GM12878 (cell line): ENCODE measurements at regions not wholly inside any gene's neighbourhood (a gene's known extent, or its start where the extent isn't known, plus 50 kb on each side); places are given as distances from the start of the nearest gene placed in this dataset.

ENCODE experiments used
- ATAC-seq: fragments of 200-7000 bp; cut with Tn5 transposase; 3 replicates; pipeline ENCODE4 v1.9.1; 2020; ENCODE audit warnings: mild to moderate bottlenecking, moderate library complexity
- BruUV-seq: library from RNA; stranded (reverse); fragments of 400-500 nt; replicated peaks from 2 replicates; lab custom pipeline; 2021; lab: Mats Ljungman, UMichigan
- CTCF ChIA-PET: fragments of 300-600 bp; sonication (Branson Sonifier 250); formaldehyde crosslinking; extraction: SDS; loops from one replicate; lab custom pipeline; 2021; ENCODE audit warnings: inconsistent platforms; lab: Yijun Ruan, JAX
- POLR2A ChIA-PET: fragments of 350-600 bp; formaldehyde crosslinking; extraction: SDS; loops from one replicate; lab custom pipeline; 2021; ENCODE audit warnings: inconsistent platforms; lab: Charles Lee
- RAD21 ChIA-PET: fragments of 300-600 bp; sonication (Branson Sonifier 250); formaldehyde crosslinking; loops from one replicate; lab custom pipeline; 2023; ENCODE audit warnings: antibody characterized with exemption; ENCODE audit not compliant: unreplicated experiment; lab: Charles Lee
- SMC1A ChIA-PET: fragments of 300-600 bp; sonication (Branson Sonifier 250); formaldehyde crosslinking; loops from one replicate; lab custom pipeline; 2023; ENCODE audit not compliant: unreplicated experiment, uncharacterized antibody; lab: Charles Lee
- DNase-seq: peaks from one replicate; pipeline ENCODE4 v3.0.0-alpha.2; 2011; ENCODE audit warnings: low read depth, low spot score
- FAIRE-seq: peaks from 3 replicates; lab custom pipeline; 2011; peaks lifted over from hg19 to GRCh38; lab: Jason Lieb, UNC
- H2AFZ ChIP-seq: 2 replicates; pipeline ENCODE4 v1.6.0; 2011; ENCODE audit warnings: low read depth, low read length, control low read depth; ENCODE audit not compliant: control insufficient read depth
- H3K27ac ChIP-seq: 2 replicates; pipeline ENCODE4 v1.5.1; 2011; ENCODE audit warnings: control low read depth; ENCODE audit not compliant: control insufficient read depth, insufficient read depth
- H3K27me3 ChIP-seq, 2 experiments: replicated peaks in 1 of 2; 2 replicates each; pipeline versions ENCODE4 v1.6.0 to v1.6.1; 2011; ENCODE audit warnings: low read length in 1 of 2; ENCODE audit not compliant: control insufficient read depth in 2 of 2, insufficient read depth in 2 of 2
- H3K36me3 ChIP-seq, 2 experiments: 2 replicates each; pipeline ENCODE4 v1.5.1; 2011; ENCODE audit warnings: low read length in 1 of 2; ENCODE audit not compliant: control insufficient read depth in 2 of 2, insufficient read depth in 2 of 2
- H3K4me1 ChIP-seq: 2 replicates; pipeline ENCODE4 v1.6.1; 2011; ENCODE audit warnings: mild to moderate bottlenecking, low read length, moderate library complexity, mixed read lengths; ENCODE audit not compliant: control insufficient read depth, insufficient read depth
- H3K4me2 ChIP-seq: 2 replicates; pipeline ENCODE4 v1.6.0; 2011; ENCODE audit warnings: control low read depth; ENCODE audit not compliant: control insufficient read depth, insufficient read depth
- H3K4me3 ChIP-seq: fragments of 200-600 bp; sonication (generic); 2 replicates; pipeline ENCODE4 v1.5.1; 2016
- H3K79me2 ChIP-seq: 2 replicates; pipeline ENCODE4 v1.6.0; 2011; ENCODE audit warnings: low read length; ENCODE audit not compliant: control insufficient read depth, insufficient read depth
- H3K9ac ChIP-seq: 2 replicates; pipeline ENCODE4 v1.8.0; 2011; ENCODE audit warnings: low read length, control low read depth, mixed read lengths; ENCODE audit not compliant: control insufficient read depth, insufficient read depth
- H3K9me3 ChIP-seq: replicated peaks from 3 replicates; pipeline ENCODE4 v1.5.1; 2011; ENCODE audit warnings: mild to moderate bottlenecking, low read length; ENCODE audit not compliant: control insufficient read depth, insufficient read depth
- H4K20me1 ChIP-seq: 2 replicates; pipeline ENCODE4 v1.6.0; 2011; ENCODE audit not compliant: control insufficient read depth, insufficient read depth
- ESRRA ChIP-seq: IDR thresholded peaks from 2 replicates; pipeline ENCODE4 v1.6.1; 2012; ENCODE audit warnings: mild to moderate bottlenecking, low read length, improper control_type of control experiment
- KDM1A ChIP-seq: fragments of 200-600 bp; sonication (generic); IDR thresholded peaks from 2 replicates; pipeline ENCODE4 v1.6.1; 2016; ENCODE audit warnings: borderline replicate concordance
- WGBS: methylation state at CpG from one replicate; pipeline ENCODE4 v1.1.6; 2016; ENCODE audit warnings: low lambda C conversion rate; ENCODE audit not compliant: insufficient replicate concordance, insufficient coverage; ENCODE audit errors: missing lambda C conversion rate; 5-methylcytosine and 5-hydroxymethylcytosine counted together
- in situ Hi-C: fragments of 300-500 bp; cut with MboI; formaldehyde crosslinking; loops from 9 replicates; pipeline ENCODE4 v1.14.3; 2018; ENCODE audit warnings: mixed read lengths
- intact Hi-C: fragments of 100-400 bp; cut with micrococcal nuclease; formaldehyde crosslinking; loops from one replicate; pipeline ENCODE4 v1.14.2; 2022; ENCODE audit not compliant: unreplicated experiment
- TF ChIP-seq, protein P1 (sequence below): fragments of 450-650 bp; IDR thresholded peaks from 2 replicates; pipeline ENCODE4 v1.6.1; 2017; ENCODE audit warnings: mild to moderate bottlenecking, moderate library complexity

DNA sequence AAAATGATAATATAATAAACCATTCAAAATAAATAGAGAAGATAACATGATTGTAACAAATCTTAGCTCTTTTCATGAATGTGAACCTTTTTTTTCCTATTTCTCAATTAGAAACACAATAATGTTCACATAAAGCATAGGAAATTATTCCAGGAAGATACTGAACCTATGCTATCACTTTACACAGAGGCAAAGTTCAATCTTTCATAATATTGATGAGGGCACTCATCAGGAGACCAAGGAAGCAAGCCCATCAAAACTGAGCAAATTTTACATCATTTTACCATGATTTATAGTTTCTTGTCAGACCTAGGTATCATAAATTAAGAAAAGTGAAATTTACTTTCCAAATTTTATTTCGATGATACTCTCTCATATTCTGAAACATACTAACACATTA is 938.5 kb downstream of the TBC1D32 start (continued):
- TF ChIP-seq, protein P1, sequence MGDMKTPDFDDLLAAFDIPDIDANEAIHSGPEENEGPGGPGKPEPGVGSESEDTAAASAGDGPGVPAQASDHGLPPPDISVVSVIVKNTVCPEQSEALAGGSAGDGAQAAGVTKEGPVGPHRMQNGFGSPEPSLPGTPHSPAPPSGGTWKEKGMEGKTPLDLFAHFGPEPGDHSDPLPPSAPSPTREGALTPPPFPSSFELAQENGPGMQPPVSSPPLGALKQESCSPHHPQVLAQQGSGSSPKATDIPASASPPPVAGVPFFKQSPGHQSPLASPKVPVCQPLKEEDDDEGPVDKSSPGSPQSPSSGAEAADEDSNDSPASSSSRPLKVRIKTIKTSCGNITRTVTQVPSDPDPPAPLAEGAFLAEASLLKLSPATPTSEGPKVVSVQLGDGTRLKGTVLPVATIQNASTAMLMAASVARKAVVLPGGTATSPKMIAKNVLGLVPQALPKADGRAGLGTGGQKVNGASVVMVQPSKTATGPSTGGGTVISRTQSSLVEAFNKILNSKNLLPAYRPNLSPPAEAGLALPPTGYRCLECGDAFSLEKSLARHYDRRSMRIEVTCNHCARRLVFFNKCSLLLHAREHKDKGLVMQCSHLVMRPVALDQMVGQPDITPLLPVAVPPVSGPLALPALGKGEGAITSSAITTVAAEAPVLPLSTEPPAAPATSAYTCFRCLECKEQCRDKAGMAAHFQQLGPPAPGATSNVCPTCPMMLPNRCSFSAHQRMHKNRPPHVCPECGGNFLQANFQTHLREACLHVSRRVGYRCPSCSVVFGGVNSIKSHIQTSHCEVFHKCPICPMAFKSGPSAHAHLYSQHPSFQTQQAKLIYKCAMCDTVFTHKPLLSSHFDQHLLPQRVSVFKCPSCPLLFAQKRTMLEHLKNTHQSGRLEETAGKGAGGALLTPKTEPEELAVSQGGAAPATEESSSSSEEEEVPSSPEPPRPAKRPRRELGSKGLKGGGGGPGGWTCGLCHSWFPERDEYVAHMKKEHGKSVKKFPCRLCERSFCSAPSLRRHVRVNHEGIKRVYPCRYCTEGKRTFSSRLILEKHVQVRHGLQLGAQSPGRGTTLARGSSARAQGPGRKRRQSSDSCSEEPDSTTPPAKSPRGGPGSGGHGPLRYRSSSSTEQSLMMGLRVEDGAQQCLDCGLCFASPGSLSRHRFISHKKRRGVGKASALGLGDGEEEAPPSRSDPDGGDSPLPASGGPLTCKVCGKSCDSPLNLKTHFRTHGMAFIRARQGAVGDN, result no peak

GRCh38 chr6:120395330-120395729 is 939.0 kb downstream of the TBC1D32 start:
- POLR2A ChIA-PET, result no interaction called here
- SMC1A ChIA-PET, result no interaction called here
- in situ Hi-C loops, result no loop called here
- Histone ChIP-seq H3K9ac (no peak overlapping the region), H3K36me3 (no peaks in the 10 kb centered on the region), H3K27me3 (no peaks in the 10 kb centered on the region), H2AFZ (no peak overlapping the region), H4K20me1 (no peaks in the 10 kb centered on the region), H3K79me2 (no peaks in the 10 kb centered on the region), H3K4me2 (no peak overlapping the region), H3K4me3 (no peak overlapping the region), H3K27ac (no peak overlapping the region), H3K4me1 (no peaks in the 10 kb centered on the region)
- BruUV-seq, result no TSS peak
- DNase-seq, result no peak
- FAIRE-seq, result no peak
- WGBS, result 0% methylated on average over 1 of the region's 1 CpG
- ATAC-seq, result no peak
- intact Hi-C loops, result no loop called here
- TF ChIP-seq KDM1A, result no peak
- no peak for TF ChIP-seq ESRRA
- TF ChIP-seq, all 136 proteins: peak for 0
- ChIA-PET RAD21 (no interaction called here), CTCF (no interaction called here)
- no peaks in the 10 kb centered on the region for H3K9me3 ChIP-seq
